GM12864 (cell line): ENCODE measurements at regions not wholly inside any gene's neighbourhood (a gene's known extent, or its start where the extent isn't known, plus 50 kb on each side); places are given as distances from the start of the nearest gene placed in this dataset.

ENCODE experiments used
- DNase-seq: peaks from one replicate; pipeline ENCODE4 v3.0.0-alpha.2; 2011; ENCODE audit warnings: low read depth
- H3K4me3 ChIP-seq: 2 replicates; pipeline ENCODE4 v1.5.1; 2011; ENCODE audit warnings: mild to moderate bottlenecking, low read depth, low read length, control low read depth
- TF ChIP-seq, protein P1 (sequence below): IDR thresholded peaks from 2 replicates; pipeline ENCODE4 v1.5.1; 2011; ENCODE audit warnings: low read depth, mild to moderate bottlenecking, moderate library complexity, low read length, control low read depth, inconsistent platforms; ENCODE audit errors: missing control alignments

DNA sequence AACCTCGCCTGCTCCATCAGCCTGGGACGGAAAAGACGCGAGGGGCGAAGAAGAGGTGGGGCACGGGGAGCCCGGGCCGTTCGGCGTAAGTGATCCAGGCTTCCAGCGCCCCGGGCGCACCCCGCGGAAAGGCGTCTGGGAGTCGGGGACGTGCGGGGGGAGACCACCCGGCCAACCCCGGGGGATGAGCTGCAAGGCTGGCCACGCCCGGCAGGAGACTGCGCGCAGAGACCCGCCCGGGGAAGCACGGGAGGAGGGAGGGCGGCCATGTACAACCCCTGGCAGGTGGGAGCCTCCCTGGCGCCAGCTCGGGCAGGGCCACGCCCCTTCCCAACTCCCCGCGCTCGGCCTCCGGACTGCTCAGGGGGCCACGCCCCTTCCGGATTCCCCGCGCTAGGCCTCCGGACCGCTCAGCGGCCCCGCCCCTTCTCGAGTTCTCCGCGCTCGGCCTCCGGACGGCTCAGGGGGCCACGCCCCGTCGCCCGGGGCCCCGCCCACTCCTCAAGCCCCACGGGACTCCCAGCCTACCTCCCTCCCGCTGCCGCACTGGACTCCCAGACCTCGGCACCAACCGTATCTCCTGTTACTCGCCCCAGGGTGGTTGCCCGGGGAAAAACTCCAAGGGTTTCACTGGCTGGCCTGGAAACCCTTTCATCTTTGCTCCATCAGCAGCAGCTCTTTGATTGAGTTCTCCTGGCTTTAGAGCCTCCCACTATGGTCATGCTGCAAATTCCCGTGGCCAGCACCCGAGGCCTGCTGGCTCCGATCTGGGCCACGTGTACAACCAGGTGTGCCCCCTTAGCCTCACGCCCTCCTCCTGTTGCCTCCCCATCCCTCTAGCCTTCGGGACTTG, 284.4 kb downstream of the ZEB1 start:
- TF ChIP-seq, protein P1, sequence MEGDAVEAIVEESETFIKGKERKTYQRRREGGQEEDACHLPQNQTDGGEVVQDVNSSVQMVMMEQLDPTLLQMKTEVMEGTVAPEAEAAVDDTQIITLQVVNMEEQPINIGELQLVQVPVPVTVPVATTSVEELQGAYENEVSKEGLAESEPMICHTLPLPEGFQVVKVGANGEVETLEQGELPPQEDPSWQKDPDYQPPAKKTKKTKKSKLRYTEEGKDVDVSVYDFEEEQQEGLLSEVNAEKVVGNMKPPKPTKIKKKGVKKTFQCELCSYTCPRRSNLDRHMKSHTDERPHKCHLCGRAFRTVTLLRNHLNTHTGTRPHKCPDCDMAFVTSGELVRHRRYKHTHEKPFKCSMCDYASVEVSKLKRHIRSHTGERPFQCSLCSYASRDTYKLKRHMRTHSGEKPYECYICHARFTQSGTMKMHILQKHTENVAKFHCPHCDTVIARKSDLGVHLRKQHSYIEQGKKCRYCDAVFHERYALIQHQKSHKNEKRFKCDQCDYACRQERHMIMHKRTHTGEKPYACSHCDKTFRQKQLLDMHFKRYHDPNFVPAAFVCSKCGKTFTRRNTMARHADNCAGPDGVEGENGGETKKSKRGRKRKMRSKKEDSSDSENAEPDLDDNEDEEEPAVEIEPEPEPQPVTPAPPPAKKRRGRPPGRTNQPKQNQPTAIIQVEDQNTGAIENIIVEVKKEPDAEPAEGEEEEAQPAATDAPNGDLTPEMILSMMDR = no peak
- peak overlapping the region; percentile 66 for H3K4me3 ChIP-seq
- peak; percentile 67 for DNase-seq

DNA sequence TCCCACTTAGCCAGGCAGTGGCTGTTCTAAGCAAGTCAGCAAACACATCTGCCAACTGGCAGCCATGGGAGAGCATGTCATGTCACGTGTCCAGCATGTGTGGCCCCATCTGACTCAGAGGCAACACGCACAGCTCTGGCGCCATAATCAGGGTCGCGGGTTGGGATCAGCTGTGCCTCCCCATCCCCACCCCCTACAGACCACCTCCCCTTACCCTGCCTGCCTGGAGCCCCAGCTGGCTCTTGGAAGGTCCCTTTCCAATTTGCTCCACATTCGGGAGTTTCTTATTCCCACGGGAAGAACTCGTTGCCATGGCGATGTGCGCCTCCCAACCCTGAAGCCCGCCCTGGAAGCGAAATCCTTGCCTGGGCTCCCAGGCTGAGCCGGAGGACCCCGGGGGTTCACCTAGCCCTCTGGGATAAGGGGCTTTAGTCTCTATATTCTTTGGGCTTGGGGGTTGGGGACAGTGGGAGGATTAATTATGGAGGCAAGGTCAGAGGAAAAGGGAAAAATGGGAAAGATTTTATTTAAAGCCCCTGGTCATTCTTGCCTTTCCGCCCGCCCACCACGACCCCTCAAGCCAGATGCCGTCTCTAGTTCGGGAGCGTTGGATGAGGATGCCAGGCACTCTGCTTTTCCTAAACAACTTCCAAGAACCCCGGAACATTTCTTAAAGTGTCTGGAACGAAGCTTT, 283.7 kb downstream of the ZEB1 start:
- no peak for DNase-seq
- TF ChIP-seq, protein P1 = no peak
- peak overlapping the region; percentile 66 for H3K4me3 ChIP-seq

DNA sequence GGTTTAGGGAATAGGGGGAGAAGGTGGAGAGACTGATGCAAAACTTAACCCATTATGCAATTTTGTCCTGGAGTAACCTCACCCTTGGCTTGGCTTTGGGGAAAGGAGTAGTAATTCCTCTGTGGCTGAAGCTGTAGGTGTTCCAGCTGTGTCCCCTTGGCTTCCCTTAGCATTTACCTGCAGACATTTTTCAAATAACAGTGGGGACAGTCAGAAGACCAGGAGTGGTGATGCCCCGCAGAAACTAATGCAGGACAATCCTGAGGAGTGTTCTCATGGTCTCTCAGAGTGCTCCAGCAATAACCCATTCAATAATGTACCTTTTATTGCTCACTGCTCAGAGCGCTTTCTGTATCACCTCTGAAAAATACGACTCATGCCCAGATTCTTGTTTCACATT, 282.1 kb downstream of the ZEB1 start:
- no peak for DNase-seq
- TF ChIP-seq, protein P1 = no peak
- H3K4me3 ChIP-seq = no peak overlapping the region

DNA sequence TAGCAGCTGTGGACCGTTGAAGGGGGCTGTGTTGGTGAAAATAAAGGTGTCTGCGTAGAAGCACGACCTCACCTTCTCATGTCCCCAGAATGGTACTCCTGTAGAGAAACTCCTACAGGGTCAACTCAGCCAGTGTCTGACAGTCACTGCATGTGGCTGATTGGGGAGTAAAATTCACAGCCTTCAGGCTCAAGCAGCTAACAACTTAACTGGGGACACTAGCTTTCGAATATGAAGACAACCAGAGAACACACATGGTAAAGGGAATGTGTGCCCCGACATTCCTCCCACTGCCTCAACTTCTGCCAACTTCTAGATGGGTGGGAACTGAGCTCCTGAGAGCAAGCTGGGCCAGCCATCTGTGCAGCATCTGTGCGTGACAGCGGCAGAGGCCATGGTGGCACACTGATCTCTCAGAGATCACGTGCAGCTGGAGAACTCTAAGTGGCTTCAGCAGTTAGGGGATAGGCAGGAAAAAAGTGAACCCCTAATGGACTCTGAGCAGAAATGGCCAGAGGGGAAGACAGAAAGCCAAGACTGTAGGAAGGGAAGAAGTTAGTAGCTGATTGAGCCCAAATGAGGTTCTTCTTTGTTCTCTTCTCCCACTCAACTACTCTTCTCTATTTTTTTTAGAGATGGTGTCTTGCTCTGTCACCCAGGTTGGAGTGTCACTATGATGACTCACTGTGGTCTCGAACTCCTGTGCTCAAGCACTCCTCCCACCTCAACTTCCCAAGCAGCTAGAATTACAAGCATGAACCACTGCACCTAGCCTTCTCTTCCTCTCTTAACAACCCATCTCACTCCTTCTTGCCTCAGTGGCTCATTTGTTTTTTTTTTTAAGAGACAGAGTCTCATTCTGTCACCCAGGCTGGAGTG, 280.8 kb downstream of the ZEB1 start:
- no peak for DNase-seq
- TF ChIP-seq, protein P1 = no peak
- no peak overlapping the region for H3K4me3 ChIP-seq

DNA sequence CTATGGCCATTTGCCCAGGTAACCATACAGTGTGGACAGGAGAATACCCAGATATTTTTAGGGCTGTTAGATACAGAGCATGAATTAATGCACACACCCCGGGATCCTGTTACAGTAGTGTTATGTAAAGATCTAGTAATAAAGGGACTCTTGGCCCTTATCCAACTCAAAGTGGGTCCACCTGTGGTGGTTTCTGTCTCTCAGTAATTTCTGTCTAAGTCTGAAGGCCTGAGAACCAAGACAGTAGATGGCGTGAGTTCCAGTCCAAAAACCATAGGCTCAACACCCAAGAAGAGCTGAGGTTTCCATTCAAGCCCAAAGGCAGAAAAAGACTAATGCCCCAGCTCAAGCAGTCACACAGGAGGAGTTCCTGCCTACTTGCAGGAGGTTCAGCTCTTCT, 277.7 kb downstream of the ZEB1 start:
- DNase-seq = no peak
- no peak overlapping the region for H3K4me3 ChIP-seq
- TF ChIP-seq, protein P1 = no peak

DNA sequence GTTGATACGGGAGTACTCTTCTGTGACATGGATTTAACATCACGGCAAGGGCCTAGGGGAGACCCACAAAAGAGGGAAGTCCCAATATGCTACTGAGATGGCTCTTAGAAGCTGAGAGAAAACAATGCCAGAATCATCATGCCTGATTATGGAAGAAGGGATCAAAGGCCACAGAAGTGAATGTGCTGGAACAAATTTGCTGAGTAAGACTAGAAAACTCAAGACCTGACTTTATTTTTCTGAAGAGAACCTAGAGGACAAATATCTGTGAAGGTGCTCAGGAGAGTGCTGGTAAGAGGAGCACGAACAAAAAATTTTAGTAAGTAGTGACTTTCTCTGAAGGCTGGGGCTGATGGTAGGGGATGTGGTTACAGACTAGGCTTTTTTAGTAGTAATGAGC, 277.0 kb downstream of the ZEB1 start:
- TF ChIP-seq, protein P1 = no peak
- no peak overlapping the region for H3K4me3 ChIP-seq
- DNase-seq = no peak
